Tibial artery (tissue), 4 donors: ENCODE measurements at regions not wholly inside any gene's neighbourhood (a gene's known extent, or its start where the extent isn't known, plus 50 kb on each side); places are given as distances from the start of the nearest gene placed in this dataset.
"Not testable (repeated sequence)": the region's sequence is repeated elsewhere in the genome, so short reads cannot be mapped to it uniquely, and the experiment has no call there.

Experiments
- DNase-seq, 2 donors: peaks; one replicate each; pipeline ENCODE4 v3.0.0-alpha.2; 2019
- H3K27ac ChIP-seq, 2 donors: fragments of 200-600 bp; sonication (generic) in 1 of 2; 1 replicate in 1 of 2; 2 replicates in 1 of 2; pipeline ENCODE4 v1.5.1; 2018 to 2019; ENCODE audit warnings: mild to moderate bottlenecking in 1 of 2
- H3K27me3 ChIP-seq, 2 donors: fragments of 200-600 bp; sonication (generic) in 1 of 2; one replicate each; pipeline versions ENCODE4 v1.5.1 to v1.6.0; 2016 to 2019
- H3K36me3 ChIP-seq, 3 donors: fragments of 200-600 bp; sonication (generic) in 2 of 3; one replicate each; pipeline ENCODE4 v1.5.1; 2016 to 2019; ENCODE audit warnings: mild to moderate bottlenecking in 2 of 3
- H3K4me1 ChIP-seq, 4 donors: fragments of 200-600 bp; sonication (generic) in 2 of 4; 1 replicate in 3 of 4; 2 replicates in 1 of 4; pipeline ENCODE4 v1.5.1; 2016 to 2019
- H3K4me3 ChIP-seq, 2 donors: fragments of 200-600 bp; sonication (generic) in 1 of 2; 1 replicate in 1 of 2; 2 replicates in 1 of 2; pipeline ENCODE4 v1.5.1; 2018 to 2019; ENCODE audit warnings: mild to moderate bottlenecking in 2 of 2
- H3K9me3 ChIP-seq, 3 donors: fragments of 200-600 bp; sonication (generic) in 1 of 3; one replicate each; pipeline ENCODE4 v1.5.1; 2016 to 2019
- intact Hi-C: fragments of 100-400 bp; cut with DNase I; formaldehyde crosslinking; loops from one replicate; pipeline ENCODE4 v1.15.0; 2023; ENCODE audit warnings: low total_unique reads
- TF ChIP-seq, protein P1 (sequence below), 2 experiments: fragments of 200-600 bp in 1 of 2; fragments of 450-650 bp in 1 of 2; IDR thresholded peaks; one replicate each; pipeline ENCODE4 v1.5.1; 2017 to 2019; ENCODE audit warnings: antibody characterized with exemption in 2 of 2, mild to moderate bottlenecking in 1 of 2, moderate library complexity in 1 of 2

DNA sequence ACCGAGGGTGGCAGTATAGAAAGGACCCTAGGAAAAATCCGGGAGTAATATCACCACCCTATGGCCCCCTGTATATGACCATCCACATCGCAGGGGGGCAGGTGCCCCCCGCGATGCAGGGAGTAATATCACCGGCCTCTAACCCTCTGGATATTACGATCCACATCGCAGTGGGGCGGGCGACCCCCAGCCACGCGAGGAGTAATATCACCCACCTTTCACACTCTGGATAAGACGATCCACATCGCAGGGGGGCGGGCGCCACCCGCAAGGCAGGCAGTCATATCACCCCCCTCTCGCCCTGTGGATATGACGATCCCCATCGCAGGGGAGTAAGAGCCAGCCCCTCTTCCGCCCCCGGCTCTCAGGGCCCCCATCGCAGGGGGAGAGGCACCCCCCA lies 76.7 kb upstream of the RUBCNL start:
- Histone ChIP-seq H3K9me3 (no peaks in the 10 kb centered on the region), H3K27me3 (no peaks in the 10 kb centered on the region), H3K4me1 (peaks cover 0 to 16% (median 7%) of the 10 kb centered on the region in 4 donors), H3K4me3 (no peak overlapping the region), H3K36me3 (no peaks in the 10 kb centered on the region), H3K27ac (no peak overlapping the region)
- no peak for DNase-seq
- TF ChIP-seq, protein P1, sequence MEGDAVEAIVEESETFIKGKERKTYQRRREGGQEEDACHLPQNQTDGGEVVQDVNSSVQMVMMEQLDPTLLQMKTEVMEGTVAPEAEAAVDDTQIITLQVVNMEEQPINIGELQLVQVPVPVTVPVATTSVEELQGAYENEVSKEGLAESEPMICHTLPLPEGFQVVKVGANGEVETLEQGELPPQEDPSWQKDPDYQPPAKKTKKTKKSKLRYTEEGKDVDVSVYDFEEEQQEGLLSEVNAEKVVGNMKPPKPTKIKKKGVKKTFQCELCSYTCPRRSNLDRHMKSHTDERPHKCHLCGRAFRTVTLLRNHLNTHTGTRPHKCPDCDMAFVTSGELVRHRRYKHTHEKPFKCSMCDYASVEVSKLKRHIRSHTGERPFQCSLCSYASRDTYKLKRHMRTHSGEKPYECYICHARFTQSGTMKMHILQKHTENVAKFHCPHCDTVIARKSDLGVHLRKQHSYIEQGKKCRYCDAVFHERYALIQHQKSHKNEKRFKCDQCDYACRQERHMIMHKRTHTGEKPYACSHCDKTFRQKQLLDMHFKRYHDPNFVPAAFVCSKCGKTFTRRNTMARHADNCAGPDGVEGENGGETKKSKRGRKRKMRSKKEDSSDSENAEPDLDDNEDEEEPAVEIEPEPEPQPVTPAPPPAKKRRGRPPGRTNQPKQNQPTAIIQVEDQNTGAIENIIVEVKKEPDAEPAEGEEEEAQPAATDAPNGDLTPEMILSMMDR (IDR thresholded peaks at IDR 0.05), result no peak
- intact Hi-C loops, result no loop called here

DNA sequence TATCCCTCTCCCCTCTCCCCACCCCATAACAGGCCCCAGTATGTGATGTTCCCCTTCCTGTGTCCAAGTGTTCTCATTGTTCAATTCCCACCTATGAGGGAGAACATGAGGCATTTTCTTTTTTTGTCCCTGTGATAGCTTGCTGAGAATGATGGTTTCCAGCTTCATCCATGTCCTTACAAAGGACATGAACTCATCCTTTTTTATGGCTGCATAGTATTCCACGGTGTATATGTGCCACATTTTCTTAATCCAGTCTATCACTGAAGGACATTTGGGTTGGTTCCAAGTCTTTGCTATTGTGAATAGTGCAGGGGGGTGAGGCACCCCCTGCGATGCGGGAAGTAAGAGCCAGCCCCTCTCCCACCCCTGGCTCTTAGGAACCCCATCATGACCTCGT lies 73.2 kb upstream of the RUBCNL start:
- H3K4me1 ChIP-seq, H3K9me3 ChIP-seq, H3K27ac ChIP-seq, H3K4me3 ChIP-seq, DNase-seq, H3K36me3 ChIP-seq, H3K27me3 ChIP-seq, intact Hi-C loops: not testable (repeated sequence)

DNA sequence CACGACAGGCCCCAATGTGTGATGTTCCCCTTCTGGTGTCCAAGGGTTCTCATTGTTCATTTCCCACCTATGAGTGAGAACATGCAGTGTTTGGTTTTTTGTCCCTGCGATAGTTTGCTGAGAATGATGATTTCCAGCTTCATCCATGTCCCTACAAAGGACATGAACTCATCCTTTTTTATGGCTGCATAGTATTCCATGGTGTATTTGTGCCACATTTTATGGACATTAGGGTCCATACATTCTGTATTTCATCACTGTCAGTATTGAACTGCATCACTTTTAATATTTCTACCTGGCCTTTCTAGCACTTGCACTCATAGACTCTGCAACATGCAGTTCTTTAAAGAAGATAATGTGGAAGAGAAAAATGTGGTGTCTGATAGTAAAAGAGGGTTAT lies 70.2 kb upstream of the RUBCNL start:
- intact Hi-C loops, H3K4me3 ChIP-seq, DNase-seq, H3K4me1 ChIP-seq, H3K36me3 ChIP-seq, H3K9me3 ChIP-seq, H3K27me3 ChIP-seq, H3K27ac ChIP-seq: not testable (repeated sequence)

DNA sequence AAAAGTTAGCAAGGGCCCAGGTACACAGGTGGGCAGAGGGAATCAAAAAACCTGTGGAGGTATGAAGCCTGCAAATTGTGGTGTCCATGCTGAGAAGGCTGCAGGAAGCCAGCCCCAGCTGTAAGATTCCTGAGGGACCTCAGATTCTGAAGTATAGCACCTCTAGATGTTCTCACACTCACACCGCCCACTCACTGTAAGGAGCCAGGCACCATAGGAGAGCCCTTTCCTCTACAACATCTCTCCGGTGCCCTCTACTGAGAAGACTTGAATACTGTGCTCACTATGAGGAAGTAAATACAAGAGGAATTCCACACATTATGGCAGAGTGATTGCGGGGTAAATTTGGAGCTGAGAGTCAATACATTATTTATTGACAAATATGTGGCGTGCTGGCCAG lies 68.9 kb upstream of the RUBCNL start:
- H3K4me3 ChIP-seq, H3K27ac ChIP-seq, DNase-seq, H3K27me3 ChIP-seq, H3K36me3 ChIP-seq, H3K4me1 ChIP-seq, intact Hi-C loops, H3K9me3 ChIP-seq: not testable (repeated sequence)
- TF ChIP-seq, protein P1 (IDR thresholded peaks at IDR 0.05), result peak in 1 of 2 experiments; percentile 15

DNA sequence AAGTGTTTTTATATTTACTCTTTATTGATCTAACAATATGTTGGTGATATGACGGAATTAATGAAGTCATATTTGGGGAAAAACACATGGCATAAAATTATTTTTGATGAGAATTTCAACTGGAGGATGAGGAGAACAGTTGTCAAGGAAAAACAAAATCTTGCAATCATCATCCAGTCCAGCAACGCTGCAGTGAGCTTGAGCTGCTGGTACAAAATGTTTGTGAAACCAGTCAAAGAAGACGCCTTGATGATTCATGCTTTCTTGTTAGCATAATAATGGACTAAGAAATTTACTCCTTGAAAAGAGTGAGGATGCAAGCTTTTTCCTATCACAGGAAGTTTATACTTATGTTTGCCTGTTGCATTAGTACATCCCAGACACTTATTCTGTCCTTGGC lies 64.1 kb upstream of the RUBCNL start:
- H3K4me1 ChIP-seq, H3K9me3 ChIP-seq, DNase-seq, H3K27me3 ChIP-seq, H3K27ac ChIP-seq, intact Hi-C loops, H3K36me3 ChIP-seq, H3K4me3 ChIP-seq: not testable (repeated sequence)

DNA sequence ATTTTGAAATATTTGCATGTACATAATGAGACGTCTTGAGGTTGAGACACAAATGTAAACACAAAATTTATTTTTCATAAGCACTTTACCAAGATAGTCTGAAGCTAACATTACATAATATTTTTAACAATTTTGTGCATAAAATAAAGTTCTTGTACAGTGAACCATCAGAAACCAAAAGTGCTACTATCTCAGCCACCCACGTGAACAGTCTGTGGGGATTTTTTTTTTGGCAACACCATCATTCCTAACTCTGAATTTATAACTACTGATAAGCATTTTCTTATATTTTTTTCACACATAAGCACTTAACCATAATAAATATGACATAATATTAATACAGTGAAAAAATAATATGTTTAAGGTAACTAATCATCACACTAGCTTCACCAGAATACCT lies 62.9 kb upstream of the RUBCNL start:
- H3K36me3 ChIP-seq, H3K4me1 ChIP-seq, H3K4me3 ChIP-seq, DNase-seq, intact Hi-C loops, H3K9me3 ChIP-seq, H3K27ac ChIP-seq, H3K27me3 ChIP-seq: not testable (repeated sequence)

DNA sequence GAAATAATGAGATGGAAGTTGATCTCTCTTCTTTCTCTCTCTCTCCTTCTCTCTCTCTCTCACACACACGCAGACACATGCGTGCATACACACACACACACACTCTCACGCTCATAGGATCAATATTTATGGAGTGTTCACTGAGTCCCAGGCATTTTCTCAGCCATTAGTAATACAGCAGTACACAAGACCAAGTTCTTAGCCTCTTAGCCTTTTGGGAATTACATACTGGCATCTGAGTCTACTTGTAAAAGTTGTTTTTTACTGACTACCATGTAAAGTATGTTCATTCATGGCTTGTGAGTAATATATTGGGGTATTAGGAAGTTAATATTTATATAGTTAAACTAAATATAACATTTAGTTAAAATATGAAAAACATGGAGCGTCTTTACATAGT lies 61.1 kb upstream of the RUBCNL start:
- H3K4me3 ChIP-seq, H3K36me3 ChIP-seq, H3K27me3 ChIP-seq, H3K27ac ChIP-seq, H3K4me1 ChIP-seq, intact Hi-C loops, H3K9me3 ChIP-seq, DNase-seq: not testable (repeated sequence)

DNA sequence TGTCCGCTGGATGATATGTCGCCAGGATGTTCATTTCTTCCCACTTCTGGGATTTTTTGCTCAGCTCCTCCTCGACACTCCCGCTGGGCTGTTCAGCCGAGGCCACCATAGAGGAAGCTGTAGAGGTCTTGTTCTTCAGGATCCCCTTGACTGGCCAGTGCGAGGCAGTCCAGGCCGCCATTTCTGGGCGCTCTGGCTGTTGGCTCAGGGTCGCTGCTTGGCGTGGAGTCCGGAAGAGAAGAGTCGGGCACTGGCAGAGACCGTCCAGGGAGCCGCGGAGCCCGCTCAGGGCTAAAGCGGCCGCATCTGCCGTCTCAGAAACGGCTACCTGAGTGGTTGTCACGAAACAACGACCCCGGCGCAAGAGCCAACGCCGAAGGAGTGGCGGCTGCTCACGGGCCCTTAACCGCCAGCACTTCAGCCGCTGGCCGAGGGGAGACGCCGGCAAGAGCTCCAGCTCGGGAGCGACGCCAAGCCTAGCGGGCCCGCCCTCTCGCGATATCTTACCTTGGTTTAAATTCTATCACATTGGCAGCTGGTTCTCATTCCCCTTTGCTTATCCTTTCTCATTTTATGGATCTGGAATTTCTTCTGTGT lies 50.9 kb upstream of the RUBCNL start:
- H3K27ac ChIP-seq, H3K4me3 ChIP-seq, H3K27me3 ChIP-seq, intact Hi-C loops, H3K4me1 ChIP-seq, H3K36me3 ChIP-seq, DNase-seq, H3K9me3 ChIP-seq: not testable (repeated sequence)
